GM23248 (cell line): ENCODE measurements at regions not wholly inside any gene's neighbourhood (a gene's known extent, or its start where the extent isn't known, plus 50 kb on each side); places are given as distances from the start of the nearest gene placed in this dataset.
"Not testable (repeated sequence)": the region's sequence is repeated elsewhere in the genome, so short reads cannot be mapped to it uniquely, and the experiment has no call there.

Source experiments
- DNase-seq: peaks from one replicate; pipeline ENCODE4 v3.0.0-alpha.2; 2015
- H2AFZ ChIP-seq: fragments of 200-600 bp; sonication (generic); 2 replicates; pipeline ENCODE4 v1.6.1; 2016; ENCODE audit warnings: antibody characterized with exemption
- H3F3A ChIP-seq: fragments of 200-600 bp; sonication (generic); 2 replicates; pipeline ENCODE4 v1.6.1; 2016; ENCODE audit warnings: mild to moderate bottlenecking, antibody characterized with exemption, mixed run types; ENCODE audit not compliant: insufficient read depth
- H3K27ac ChIP-seq: fragments of 200-600 bp; sonication (generic); 2 replicates; pipeline ENCODE4 v1.5.1; 2016; ENCODE audit warnings: mild to moderate bottlenecking
- H3K27me3 ChIP-seq: fragments of 200-600 bp; sonication (generic); replicated peaks from 2 replicates; pipeline ENCODE4 v1.6.1; 2016; ENCODE audit warnings: mild to moderate bottlenecking; ENCODE audit not compliant: insufficient read depth
- H3K36me3 ChIP-seq: fragments of 200-600 bp; sonication (generic); 2 replicates; pipeline ENCODE4 v1.6.1; 2016; ENCODE audit warnings: low read depth, mild to moderate bottlenecking
- H3K4me1 ChIP-seq: fragments of 200-600 bp; sonication (generic); 2 replicates; pipeline ENCODE4 v1.6.1; 2016; ENCODE audit warnings: mild to moderate bottlenecking; ENCODE audit not compliant: insufficient read depth
- H3K4me2 ChIP-seq: fragments of 200-600 bp; sonication (generic); one replicate; pipeline ENCODE4 v1.6.1; 2016; ENCODE audit warnings: mild to moderate bottlenecking; ENCODE audit not compliant: unreplicated experiment
- H3K4me3 ChIP-seq: fragments of 200-600 bp; sonication (generic); 2 replicates; pipeline ENCODE4 v1.5.1; 2016; ENCODE audit warnings: mild to moderate bottlenecking
- H3K79me2 ChIP-seq: fragments of 200-600 bp; sonication (generic); 2 replicates; pipeline ENCODE4 v1.6.1; 2016; ENCODE audit warnings: mild to moderate bottlenecking; ENCODE audit not compliant: insufficient read depth
- H3K9ac ChIP-seq: fragments of 200-600 bp; sonication (generic); 2 replicates; pipeline ENCODE4 v1.6.1; 2016; ENCODE audit warnings: mild to moderate bottlenecking
- H3K9me2 ChIP-seq: fragments of 200-600 bp; sonication (generic); 2 replicates; pipeline ENCODE4 v1.6.1; 2016; ENCODE audit warnings: mixed run types, mild to moderate bottlenecking, moderate library complexity; ENCODE audit not compliant: insufficient read depth
- H3K9me3 ChIP-seq: fragments of 200-600 bp; sonication (generic); one replicate; pipeline ENCODE4 v1.6.1; 2017; ENCODE audit warnings: low read depth
- H4K20me1 ChIP-seq: fragments of 200-600 bp; sonication (generic); 2 replicates; pipeline ENCODE4 v1.6.0; 2016; ENCODE audit not compliant: insufficient read depth
- WGBS, 2 experiments: methylation state at CpG; one replicate each; pipeline ENCODE4 v1.1.6; 2015 to 2017; ENCODE audit warnings: low lambda C conversion rate in 2 of 2, low coverage in 1 of 2; ENCODE audit errors: missing lambda C conversion rate in 2 of 2; 5-methylcytosine and 5-hydroxymethylcytosine counted together
- in situ Hi-C: fragments of 300-500 bp; cut with MboI; formaldehyde crosslinking; loops from 2 replicates; pipeline ENCODE4 v1.15.0; 2020

DNA sequence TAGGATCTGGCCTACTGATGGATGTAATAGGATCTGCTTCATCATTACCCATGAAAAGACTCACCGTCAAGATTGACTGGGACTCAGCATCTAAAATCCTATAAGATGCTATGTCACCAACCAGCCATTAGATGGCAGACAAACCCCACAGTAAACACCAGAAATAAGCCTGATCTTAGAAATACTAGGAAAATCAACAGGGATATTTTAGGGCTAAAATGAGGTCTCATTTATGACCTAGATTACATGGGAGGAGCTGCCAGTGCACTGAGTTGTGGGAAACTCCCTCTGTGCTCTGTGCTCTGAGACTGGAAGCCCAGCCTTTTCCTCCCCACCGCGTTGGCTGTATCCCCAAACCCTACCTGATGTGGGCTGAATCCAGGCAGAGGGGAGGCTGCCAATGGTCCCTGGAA lies 1335.8 kb downstream of the RPIA start:
- H3K79me2 ChIP-seq, H3F3A ChIP-seq, H3K9ac ChIP-seq, H3K4me1 ChIP-seq, H2AFZ ChIP-seq, H4K20me1 ChIP-seq, H3K4me2 ChIP-seq, DNase-seq, H3K4me3 ChIP-seq, H3K27ac ChIP-seq, H3K27me3 ChIP-seq, H3K36me3 ChIP-seq, H3K9me3 ChIP-seq, in situ Hi-C loops, H3K9me2 ChIP-seq: not testable (repeated sequence)
- 9 to 20% methylated on average over 3 of the region's 3 CpGs for WGBS, 2 experiments

- DNase-seq, H3K4me2 ChIP-seq, H3K9me3 ChIP-seq, H3K27ac ChIP-seq, H3K4me1 ChIP-seq, H3K9ac ChIP-seq, H3K27me3 ChIP-seq, H3K79me2 ChIP-seq, H4K20me1 ChIP-seq, in situ Hi-C loops, H3K4me3 ChIP-seq, H3F3A ChIP-seq, H3K36me3 ChIP-seq, H3K9me2 ChIP-seq, H2AFZ ChIP-seq: not testable (repeated sequence)
- WGBS, 2 experiments = 28 to 34% methylated on average over 8 of the region's 8 CpGs
Observed at GRCh38 chr2:90028381-90029079, 1337.1 kb downstream of the RPIA start.

DNA sequence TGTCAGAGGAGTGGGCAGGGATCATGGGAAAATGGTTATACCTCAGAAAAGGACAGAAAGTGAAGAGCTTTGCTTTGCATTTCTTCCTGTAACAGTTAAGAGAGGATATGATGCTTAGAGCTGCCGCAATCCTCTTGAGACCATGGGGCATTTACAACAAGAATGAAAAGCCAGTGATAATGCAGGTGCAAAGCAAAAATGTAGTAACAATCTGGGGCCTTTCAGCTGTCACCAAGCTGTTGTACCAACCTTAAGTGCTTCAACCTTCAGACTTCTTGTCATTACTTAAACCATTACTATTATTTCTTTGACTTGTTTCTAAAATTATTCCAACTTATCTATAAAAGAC lies 1337.6 kb downstream of the RPIA start:
- H3K9me2 ChIP-seq, H3F3A ChIP-seq, H3K9me3 ChIP-seq, H4K20me1 ChIP-seq, H3K4me2 ChIP-seq, H3K36me3 ChIP-seq, H3K9ac ChIP-seq, H3K79me2 ChIP-seq, DNase-seq, H3K4me1 ChIP-seq, H2AFZ ChIP-seq, H3K27me3 ChIP-seq, H3K27ac ChIP-seq, H3K4me3 ChIP-seq, in situ Hi-C loops: not testable (repeated sequence)
- WGBS, 2 experiments = 55 to 82% methylated on average over 1 of the region's 1 CpG

DNA sequence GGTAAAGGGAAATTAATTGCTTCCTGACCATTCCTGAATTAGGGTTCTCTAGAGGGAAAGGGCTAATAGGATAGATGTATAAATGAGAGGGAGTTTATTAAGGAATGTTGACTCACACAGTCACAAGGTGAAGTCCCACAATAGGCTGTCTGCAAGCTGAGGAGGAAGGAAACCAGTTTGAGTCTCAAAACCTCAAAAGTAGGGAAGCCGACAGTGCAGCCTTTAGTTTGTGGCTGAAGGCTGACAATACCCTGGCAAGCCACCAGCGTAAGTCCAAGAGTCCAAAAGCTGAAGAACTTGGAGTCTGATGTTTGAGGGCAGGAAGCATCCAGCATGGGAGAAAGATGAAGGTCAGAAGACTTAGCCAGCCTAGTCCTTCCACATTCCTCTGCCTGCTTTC lies 1340.8 kb downstream of the RPIA start:
- not testable (repeated sequence) for H3K4me2 ChIP-seq, H3K4me1 ChIP-seq
- 26 to 40% methylated on average over 2 of the region's 2 CpGs for WGBS, 2 experiments

GRCh38 chr2:90036335-90036734 lies 1344.9 kb downstream of the RPIA start:
- H3K9me2 ChIP-seq, H3K4me1 ChIP-seq, DNase-seq, H3K4me2 ChIP-seq, H3K27me3 ChIP-seq, H4K20me1 ChIP-seq, H3K79me2 ChIP-seq, H3K27ac ChIP-seq, H2AFZ ChIP-seq, H3K9me3 ChIP-seq, H3K9ac ChIP-seq, H3F3A ChIP-seq, H3K4me3 ChIP-seq, in situ Hi-C loops, H3K36me3 ChIP-seq: not testable (repeated sequence)
- 0% methylated on average over 1 of the region's 1 CpG for WGBS, 2 experiments

More for the DNA sequence above, 1340.8 kb downstream of the RPIA start:
- H3K79me2 ChIP-seq, H3K9ac ChIP-seq, H3K36me3 ChIP-seq, DNase-seq, H2AFZ ChIP-seq, in situ Hi-C loops, H3K27me3 ChIP-seq, H3F3A ChIP-seq, H3K9me2 ChIP-seq, H4K20me1 ChIP-seq, H3K9me3 ChIP-seq, H3K4me3 ChIP-seq, H3K27ac ChIP-seq: not testable (repeated sequence)

DNA sequence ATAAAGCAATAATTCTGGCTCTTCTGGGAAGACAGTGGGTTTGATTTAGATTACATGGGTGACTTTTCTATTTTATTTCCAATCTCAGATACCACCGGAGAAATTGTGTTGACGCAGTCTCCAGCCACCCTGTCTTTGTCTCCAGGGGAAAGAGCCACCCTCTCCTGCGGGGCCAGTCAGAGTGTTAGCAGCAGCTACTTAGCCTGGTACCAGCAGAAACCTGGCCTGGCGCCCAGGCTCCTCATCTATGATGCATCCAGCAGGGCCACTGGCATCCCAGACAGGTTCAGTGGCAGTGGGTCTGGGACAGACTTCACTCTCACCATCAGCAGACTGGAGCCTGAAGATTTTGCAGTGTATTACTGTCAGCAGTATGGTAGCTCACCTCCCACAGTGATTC lies 1347.6 kb downstream of the RPIA start:
- H3F3A ChIP-seq, H3K9me2 ChIP-seq, H3K27me3 ChIP-seq, H3K9ac ChIP-seq, H3K4me2 ChIP-seq, H3K79me2 ChIP-seq, in situ Hi-C loops, H2AFZ ChIP-seq, H3K4me1 ChIP-seq, H3K36me3 ChIP-seq, H3K4me3 ChIP-seq, H4K20me1 ChIP-seq, H3K9me3 ChIP-seq, H3K27ac ChIP-seq: not testable (repeated sequence)
- 17 to 32% methylated on average over 4 of the region's 4 CpGs for WGBS, 2 experiments
- peak; percentile 4 for DNase-seq

- DNase-seq, H3K27ac ChIP-seq, H4K20me1 ChIP-seq, H3K9me3 ChIP-seq, H3K9ac ChIP-seq, H3K4me3 ChIP-seq, in situ Hi-C loops, H2AFZ ChIP-seq, H3F3A ChIP-seq, H3K4me2 ChIP-seq, H3K27me3 ChIP-seq, H3K36me3 ChIP-seq, H3K9me2 ChIP-seq, H3K79me2 ChIP-seq, H3K4me1 ChIP-seq: not testable (repeated sequence)
- WGBS, 2 experiments = 0% methylated on average over 1 of the region's 1 CpG
Observed at GRCh38 chr2:90047776-90048175, 1356.3 kb downstream of the RPIA start.

GRCh38 chr2:90052113-90052631 lies 1360.7 kb downstream of the RPIA start:
- H3K27ac ChIP-seq, H2AFZ ChIP-seq, H3K4me2 ChIP-seq, H4K20me1 ChIP-seq, H3K9ac ChIP-seq, H3K27me3 ChIP-seq, H3K79me2 ChIP-seq, H3K9me3 ChIP-seq, H3K36me3 ChIP-seq, H3K4me3 ChIP-seq, H3K4me1 ChIP-seq, H3K9me2 ChIP-seq, H3F3A ChIP-seq, in situ Hi-C loops, DNase-seq: not testable (repeated sequence)
